GM21723 (cell line): ENCODE measurements at regions not wholly inside any gene's neighbourhood (a gene's known extent, or its start where the extent isn't known, plus 50 kb on each side); places are given as distances from the start of the nearest gene placed in this dataset.

Source experiments
- ATAC-seq: cut with Tn5 transposase; IDR thresholded peaks from one replicate; pipeline ENCODE4 v1.9.1; 2021; ENCODE audit warnings: mild to moderate bottlenecking, moderate library complexity; ENCODE audit not compliant: unreplicated experiment

DNA sequence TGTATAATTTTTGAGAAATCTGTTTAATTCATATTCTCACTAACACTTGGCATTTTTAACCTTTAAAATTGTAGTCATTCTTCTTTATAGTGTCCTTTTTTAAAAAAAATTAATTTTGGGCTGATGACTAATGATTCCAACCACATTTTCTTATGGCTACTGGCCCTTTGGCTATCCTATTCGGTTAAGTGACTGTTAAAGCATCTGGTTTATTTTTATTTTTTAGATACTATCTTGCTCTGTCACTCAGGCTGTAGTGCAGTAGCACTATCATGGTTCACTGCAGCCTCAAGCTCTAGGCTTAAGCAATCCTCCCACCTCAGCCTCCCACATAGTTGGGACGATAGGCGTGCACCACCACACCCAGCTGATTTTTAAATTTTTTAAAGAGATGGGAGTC lies 723.2 kb upstream of the CXADR start:
- no peak for ATAC-seq

DNA sequence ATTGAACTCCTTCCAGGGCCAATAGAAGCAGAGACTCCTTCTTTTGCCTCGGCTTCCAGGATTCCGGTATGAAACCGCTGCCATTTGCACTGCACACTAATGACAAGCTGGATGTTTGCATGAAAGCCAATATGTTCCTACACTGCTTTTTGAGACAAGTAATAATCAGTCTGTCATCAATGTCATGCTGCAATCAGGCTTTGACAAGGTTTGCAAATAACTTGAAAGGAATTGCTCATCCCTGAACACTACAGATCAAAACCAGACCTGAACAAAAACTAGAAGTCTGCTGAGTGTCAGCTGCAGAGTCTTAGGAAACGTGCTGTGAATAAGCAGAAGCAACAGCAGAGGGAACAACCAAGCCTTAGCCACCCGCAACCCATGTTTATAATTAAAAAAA lies 720.7 kb upstream of the CXADR start:
- no peak for ATAC-seq

DNA sequence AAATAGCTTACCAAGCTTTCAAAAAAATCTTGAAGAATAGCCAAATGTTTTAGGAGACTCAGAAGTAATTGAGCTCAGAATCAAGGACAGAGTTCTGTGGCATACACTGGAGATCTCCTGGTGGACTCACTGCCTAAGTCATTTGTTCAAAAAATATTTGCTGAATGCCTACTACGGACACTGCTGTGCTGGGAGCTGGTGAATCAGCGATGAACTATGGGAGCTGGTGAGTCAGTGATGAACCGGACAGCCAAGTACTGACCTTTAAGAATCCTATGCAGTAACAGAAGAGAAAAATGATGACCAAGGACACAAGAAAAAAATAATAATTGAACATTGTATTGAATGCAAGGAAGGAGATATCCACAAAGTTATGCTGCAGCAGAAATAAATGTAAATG lies 717.9 kb upstream of the CXADR start:
- ATAC-seq, result no peak

DNA sequence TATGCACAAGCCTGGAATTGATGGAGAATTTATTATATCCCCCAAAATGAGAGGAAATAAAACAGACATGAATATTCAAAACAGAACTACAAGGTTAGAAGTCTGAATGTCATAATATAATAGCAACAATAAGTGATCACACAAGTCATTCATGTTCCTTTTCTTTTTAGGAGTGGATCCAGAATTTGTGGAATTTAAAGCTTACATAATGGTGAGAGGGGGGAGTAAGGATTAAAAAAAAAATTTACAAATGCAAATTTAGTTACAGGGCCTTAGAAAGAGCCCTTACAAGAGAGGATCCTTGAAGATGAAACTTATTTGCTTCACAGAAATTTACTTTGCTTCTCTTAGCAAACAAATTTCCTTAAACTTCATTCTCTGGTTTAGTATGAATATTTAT lies 716.1 kb upstream of the CXADR start:
- no peak for ATAC-seq

DNA sequence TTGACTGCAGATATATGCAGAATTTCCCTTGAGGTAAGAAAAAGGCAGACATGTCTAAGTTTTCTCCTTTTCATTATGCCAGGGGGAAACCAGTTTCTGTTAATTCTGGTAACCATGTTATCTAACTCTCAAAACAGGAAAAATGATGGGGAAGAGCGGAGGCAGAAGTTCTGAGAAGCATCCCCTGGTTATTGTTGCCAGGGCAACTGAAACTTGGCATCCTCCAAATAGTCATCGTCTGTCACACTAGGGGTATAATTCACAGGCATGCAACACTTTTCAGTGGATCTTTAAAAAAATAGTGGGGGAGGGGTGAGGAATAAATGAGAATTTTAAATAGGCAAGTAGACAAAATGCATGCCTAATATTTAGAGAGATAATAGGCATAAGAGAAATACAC lies 715.3 kb upstream of the CXADR start:
- no peak for ATAC-seq

DNA sequence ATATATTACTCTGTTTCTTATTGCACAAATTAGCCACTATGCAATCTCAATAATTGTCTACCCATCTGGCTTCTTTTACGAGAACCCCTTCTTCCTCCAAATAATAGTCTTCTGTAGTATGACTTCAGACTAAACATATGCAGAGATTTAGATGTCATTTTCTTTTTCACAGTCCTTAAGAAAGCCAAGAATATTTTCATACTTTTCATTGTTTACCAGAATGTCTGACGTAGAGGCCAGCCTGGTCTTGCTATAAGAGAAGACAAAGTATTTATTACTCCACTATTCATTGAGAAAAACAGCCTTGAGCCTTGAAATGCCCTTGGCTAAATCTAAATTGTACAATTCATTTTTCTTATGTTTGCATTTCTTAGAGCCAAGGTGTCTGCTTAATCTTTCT lies 714.9 kb upstream of the CXADR start:
- ATAC-seq, result no peak

DNA sequence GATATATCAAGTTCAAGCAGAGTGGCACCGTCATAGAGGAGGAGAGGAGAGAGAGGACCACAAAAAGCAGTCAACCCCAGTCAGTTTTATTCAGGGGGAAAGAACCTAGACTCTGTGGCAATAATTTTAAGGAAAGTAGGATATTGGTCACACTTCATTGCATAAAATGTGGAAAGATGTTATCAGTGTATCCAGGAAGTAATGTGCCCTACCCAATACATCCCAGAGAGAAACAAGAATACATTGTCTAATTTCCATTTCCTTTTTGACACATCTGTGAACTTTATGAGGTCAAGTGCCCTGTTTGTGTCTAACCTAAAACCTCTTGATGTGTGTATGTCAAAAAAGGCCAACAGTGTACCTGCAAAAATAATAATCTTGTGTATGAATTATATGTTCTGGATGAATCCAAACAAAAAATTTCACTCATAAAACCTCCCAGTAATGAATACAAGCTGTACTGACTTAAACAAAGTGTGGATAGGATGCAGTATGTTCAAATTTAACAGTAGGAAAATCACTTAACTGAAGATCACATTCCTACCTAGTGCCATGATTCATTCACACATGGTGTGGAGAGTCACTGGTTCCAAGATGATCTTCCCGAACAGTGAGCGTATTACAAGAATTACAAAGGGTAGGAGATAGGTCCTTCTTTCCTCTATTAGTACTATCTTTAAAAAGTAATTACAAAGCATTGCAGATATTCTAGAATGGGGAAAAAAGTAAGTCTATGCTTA lies 712.1 kb upstream of the CXADR start:
- ATAC-seq, result no peak

DNA sequence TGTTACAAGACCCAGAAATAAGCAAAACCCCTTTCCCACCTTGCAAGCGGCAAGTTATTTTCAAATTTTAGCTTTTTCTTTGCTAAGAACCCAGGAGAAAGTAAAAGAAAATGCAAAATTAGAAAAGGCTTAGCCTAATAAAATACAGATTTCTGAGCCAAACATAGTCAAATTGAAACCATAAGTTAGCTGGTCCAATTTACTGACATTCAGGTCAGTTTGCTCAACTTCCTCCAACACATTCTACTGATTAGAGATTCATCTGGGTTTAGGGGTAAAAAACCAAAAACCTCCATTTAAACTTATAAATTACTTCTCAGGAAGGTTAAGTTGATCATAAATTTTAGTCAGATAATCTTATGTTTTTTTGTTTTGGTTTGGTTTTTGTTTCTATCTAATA lies 701.8 kb upstream of the CXADR start:
- ATAC-seq, result no peak

DNA sequence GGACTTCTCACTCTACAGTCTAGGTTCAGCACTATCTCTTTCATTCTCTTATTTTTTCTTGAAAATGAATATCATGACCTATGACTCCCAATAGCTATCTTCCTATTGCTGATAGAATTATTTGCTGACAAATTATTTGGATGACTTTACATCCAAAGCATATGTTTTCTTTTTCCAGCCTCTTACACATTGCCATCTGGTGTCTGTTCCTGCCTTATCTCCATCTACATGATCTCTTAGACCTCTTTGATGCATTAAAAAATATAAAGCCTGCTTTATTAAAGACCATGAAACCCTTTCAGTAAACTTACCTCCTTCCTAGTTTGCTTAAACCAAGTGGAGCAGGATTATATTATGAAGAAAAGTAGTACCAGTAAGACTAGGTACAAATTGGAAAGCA lies 700.9 kb upstream of the CXADR start:
- ATAC-seq, result no peak

DNA sequence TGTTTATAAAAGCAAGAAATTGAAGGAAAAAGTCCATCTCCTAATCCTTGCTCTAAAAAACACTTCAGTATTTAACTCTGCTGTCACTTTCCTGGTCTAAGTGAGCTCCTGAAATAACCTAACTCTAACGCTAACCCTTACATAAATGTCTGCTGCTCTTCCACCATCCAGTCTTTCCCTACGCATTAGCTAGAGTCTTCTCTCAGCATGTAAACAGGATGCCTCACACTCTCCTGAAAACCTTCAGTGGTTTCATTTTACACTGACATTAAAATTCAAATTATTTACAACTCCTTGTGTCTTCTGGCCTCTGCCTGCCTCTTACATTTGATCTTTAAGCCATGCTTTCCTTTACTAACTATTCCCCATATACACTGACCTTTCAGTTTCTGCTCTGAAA lies 697.6 kb upstream of the CXADR start:
- ATAC-seq, result no peak

DNA sequence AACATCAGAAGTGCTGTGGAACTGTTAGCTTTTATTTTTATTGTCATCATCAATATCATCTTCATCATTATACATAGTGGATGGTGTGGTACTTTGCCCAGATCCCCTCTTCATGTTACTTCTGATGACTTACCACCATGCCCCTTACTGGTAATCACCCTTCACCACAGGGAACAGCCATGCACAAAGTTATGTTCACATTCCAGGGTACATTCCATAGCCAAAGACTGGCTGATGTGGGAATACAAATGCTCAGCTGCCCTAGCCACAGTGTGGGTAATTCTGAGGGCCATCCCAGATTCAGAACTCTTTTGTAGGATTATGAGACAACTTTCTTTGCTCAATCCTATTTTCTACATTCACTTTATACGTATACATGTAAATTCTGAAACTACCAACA lies 691.3 kb upstream of the CXADR start:
- ATAC-seq, result no peak

DNA sequence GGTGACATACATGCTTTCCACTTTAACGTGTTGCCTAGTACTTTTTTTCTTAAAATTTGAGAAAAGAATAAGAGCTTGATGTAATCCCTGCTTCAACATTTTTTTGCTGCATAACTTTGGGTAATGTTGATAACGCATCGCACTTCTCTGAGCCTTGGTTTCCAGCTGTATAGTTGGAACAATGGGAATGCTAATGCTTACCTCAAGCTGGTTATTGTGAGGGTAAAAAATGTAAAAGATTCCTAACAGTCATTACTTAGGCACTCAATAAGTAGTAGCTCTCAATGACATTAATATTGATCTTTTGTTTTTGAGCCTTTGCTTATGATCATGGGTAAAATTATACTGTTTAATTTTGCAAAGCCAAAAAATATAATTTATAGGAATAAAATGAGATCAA lies 683.3 kb upstream of the CXADR start:
- ATAC-seq, result no peak

DNA sequence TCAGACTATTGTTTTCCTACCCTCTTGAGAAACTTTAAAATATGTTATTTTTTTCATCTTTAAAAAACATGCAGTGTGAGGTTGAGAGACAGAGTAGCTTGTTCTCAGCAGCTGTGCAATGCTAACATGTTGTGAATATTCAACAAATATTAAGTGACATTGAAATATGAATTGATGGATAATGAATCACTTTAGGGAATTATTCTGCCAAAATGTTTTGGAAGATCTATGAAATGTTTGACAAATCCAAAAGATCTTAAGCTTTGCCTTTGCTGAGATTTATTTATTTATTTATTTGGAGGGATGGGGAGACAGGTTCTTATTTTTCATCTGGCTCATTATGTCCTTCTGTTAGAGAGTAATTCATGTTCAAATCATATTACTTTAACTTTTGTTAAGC lies 680.1 kb upstream of the CXADR start:
- ATAC-seq, result no peak

DNA sequence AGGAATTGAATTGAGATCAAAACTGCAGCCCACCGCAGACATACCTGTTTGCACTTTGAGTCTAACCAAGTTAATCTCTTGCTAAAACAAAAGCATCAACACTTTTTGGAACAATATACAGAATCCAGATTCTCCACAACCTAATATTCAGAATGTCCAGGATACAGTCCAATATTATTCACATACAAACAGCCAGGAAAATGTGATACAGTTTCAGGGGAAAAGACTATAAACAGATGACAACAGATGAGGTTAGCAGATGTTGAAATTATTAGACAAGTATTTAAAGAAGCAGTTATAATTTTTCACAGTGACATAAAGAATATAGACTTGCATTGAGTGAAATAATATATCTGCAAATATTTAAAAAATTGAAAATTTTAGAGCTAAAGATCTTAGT lies 678.1 kb upstream of the CXADR start:
- no peak for ATAC-seq

DNA sequence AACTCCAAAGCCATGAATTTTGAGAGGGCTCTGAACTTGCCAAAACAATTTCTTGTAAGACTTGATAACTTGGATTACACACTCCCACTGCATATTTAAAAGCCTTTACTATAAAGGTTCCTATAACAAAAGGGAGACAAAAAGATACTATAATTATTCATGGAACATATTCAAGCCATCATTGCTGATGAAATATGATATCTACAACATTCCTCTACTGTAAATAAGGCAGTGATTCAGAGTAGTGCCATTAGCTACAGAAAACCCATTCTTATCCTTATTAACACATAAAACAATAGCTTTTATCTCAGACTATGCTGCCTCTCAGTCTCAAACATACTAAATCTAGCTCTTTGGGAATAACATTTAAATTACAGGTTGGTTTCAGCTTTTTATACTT lies 675.5 kb upstream of the CXADR start:
- no peak for ATAC-seq

DNA sequence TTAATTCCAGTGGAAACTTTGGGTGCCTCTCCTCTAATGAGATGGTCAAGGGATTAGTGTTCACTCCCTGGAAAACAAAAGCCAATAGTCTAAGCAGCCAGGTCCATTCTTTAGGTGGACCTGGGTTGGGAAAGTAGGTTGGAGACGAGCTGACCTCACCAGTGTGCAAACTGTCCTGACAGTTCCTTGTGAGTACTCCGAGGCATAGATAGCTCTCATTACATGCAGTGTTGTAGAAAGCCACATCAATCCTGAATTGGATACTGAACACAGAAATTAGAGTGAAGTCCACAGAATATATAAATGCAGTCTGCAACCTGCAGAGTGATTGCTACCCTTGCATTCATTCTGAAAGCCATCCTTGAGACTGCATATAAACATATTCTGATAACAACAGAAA lies 675.1 kb upstream of the CXADR start:
- ATAC-seq, result no peak

DNA sequence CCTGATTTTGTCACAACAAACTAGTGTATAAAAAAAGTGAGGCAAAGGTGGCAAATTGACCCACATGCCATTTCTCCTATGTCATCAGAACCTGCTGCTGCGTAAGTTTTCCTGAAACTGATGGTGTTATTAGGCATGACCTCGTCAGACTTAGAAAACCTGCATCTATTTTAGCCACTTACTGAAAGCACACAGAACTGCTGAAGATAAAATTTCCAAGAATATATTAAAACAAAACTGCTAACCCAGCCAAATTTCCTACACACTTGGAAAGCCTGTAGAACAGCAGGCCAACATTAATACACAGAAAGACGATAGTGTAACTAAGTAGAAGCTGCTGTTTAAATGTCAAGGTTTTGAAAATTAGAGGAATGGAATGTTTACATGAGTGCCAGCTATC lies 674.5 kb upstream of the CXADR start:
- ATAC-seq, result no peak

DNA sequence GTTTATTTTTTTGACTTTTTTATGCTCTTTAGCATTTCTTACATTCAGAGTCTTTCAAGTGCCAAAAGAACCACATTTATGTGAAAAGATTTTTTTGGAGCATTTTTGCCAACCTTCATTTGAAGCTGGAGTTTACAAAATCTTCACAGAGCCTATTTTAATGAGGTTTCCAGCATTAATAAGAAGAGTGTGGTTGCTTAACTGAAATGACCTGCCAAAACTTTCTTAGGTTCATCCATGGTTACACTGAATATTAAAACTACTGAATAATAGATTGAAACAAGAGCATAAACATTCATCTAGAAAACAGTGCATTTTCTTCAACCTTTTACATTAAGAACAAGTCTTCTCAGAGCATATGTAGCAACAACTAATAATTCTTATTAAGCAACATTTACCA lies 672.3 kb upstream of the CXADR start:
- no peak for ATAC-seq

DNA sequence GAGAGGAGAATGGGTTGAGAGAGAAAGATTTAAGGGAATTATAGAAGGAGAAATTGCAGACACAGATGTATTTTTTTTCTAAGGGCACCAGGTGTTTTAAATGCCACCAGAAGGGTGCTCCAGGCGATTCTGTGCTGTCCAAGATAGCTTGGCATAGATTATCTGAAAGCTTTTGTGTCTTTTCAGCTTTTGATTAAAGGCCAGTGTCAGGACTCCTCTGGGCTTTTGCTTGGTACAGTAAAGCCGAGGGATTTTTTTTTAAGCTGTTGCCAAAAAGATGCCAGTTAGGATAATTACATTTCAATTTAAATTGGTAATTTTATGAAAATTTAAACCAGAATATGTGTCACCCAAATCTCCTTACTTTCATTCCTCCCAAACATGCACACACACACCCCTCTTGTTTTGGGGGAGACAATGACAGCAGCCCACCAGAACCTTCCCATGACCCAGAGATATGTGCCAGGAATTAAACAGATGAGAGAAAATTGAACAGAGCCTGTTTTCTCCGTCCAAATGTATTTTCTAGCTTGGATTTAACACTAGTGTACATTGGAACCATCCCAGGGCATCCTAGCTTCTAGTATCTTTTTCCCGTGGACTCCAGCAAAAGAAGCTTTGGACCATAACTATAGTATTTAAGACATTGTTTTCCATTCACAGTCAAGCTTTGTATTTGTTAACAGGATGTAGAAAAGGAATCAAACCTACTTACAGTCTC lies 670.7 kb upstream of the CXADR start:
- no peak for ATAC-seq

DNA sequence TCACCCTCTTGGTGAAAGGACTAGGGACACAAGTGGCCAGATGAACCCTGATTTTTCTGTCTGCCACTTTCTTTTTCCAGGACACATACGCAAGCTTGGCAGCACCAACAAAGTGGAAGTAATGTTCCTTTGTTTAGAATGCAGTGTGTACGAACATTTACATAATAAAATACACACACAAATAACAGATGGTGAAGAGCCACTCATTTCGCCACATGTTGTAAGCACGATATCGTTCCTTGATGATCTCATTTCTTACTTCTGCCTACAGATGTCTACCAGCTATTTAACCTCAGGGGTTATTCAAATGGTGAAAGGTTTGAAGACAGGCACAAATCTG lies 670.2 kb upstream of the CXADR start:
- no peak for ATAC-seq

DNA sequence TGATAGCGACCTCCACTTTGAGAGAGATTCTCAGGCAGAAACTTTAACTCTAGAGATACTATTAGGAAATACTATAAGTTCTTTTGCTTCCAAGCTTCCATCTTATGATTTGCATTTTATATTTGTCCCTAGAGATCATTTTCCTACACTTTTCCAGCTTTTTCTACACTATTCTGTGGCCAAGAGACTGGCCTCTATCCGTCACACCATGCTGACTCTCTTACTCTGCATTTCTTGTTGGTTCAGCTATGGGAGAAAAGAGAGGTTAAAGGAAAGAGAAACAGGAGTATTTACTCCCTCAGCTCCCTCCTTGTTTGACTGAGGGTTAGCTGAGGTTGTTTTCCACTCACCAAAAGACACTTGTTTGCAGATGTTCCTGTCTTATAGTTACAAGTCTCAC lies 665.6 kb upstream of the CXADR start:
- no peak for ATAC-seq

DNA sequence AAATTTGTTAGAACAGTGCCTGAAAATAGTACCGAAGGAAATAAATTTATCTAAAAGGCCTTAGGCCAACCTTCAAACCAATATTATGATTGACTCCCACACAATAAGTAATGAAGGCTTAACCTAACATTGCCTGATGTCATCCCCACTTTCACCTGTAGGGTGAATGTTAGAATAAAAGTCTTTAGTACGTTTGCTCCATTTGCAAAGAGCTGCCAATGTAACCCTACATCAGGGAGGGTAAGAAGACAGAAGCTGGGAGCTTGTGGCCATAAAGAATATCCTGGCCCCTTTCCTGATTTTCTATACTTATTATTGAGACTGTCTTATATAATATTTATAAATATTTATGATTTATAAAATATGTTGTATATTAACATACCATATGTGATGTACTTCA lies 661.8 kb upstream of the CXADR start:
- no peak for ATAC-seq

DNA sequence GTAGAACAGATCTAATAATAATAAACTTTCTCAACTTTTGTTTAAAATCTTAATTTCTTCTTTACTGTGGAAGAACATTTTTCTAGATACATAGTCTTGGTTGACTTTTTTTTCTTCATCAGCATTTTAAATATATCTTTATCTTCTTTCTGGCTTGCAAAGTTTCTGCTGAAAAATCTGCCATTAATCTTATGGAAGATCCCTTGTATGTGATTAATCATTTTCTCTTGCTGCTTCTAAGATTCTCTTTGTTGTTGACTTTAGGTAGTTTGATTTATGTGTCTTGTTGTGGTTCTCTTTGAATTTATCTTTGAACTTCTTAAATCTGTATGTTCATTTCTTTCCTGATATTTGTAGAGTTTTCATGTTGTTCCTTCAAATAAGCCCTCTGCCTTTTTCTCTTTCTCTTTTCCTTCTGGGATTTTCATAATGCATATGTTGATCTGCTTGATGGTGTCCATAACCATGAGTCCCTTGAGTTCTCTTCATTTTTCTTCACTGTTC lies 657.6 kb upstream of the CXADR start:
- ATAC-seq, result no peak
